GM12878 (cell line): ENCODE measurements at regions not wholly inside any gene's neighbourhood (a gene's known extent, or its start where the extent isn't known, plus 50 kb on each side); places are given as distances from the start of the nearest gene placed in this dataset.

ENCODE experiments used
- CHD1 ChIP-seq: IDR thresholded peaks from 2 replicates; pipeline ENCODE4 v1.6.1; 2012; ENCODE audit warnings: low read depth, low read length, improper control_type of control experiment
- CTCF ChIP-seq, 3 experiments: IDR thresholded peaks in 2 of 3; conservative IDR thresholded peaks in 1 of 3; 2 replicates each; pipeline ENCODE4 v1.5.1; 2011; ENCODE audit warnings: low read depth in 3 of 3, low read length in 3 of 3, mild to moderate bottlenecking in 3 of 3, control low read depth in 2 of 3, moderate library complexity in 2 of 3, inconsistent platforms in 1 of 3, mixed read lengths in 1 of 3; ENCODE audit not compliant: control insufficient read depth in 2 of 3, insufficient read depth in 1 of 3; ENCODE audit errors: extremely low read depth in 1 of 3
- NKRF ChIP-seq: fragments of 450-650 bp; conservative IDR thresholded peaks from 2 replicates; pipeline ENCODE4 v1.6.1; 2017; ENCODE audit warnings: mild to moderate bottlenecking, moderate library complexity
- RFX5 ChIP-seq: IDR thresholded peaks from 2 replicates; pipeline ENCODE4 v1.6.1; 2011; ENCODE audit warnings: low read depth, low read length, improper control_type of control experiment
- SIN3A ChIP-seq: IDR thresholded peaks from 2 replicates; pipeline ENCODE4 v1.6.1; 2012; ENCODE audit warnings: low read depth, low read length, improper control_type of control experiment
- SPI1 ChIP-seq: IDR thresholded peaks from 2 replicates; pipeline ENCODE4 v1.6.1; 2011; ENCODE audit warnings: low read depth, mild to moderate bottlenecking, low read length, moderate library complexity, borderline replicate concordance; ENCODE audit not compliant: insufficient read depth
- SREBF2 ChIP-seq: IDR thresholded peaks from 2 replicates; pipeline ENCODE4 v1.6.1; 2012; ENCODE audit warnings: mild to moderate bottlenecking, low read length
- YY1 ChIP-seq: IDR thresholded peaks from 2 replicates; pipeline ENCODE4 v1.6.1; 2011; ENCODE audit warnings: low read depth, mild to moderate bottlenecking, low read length
- ZNF622 ChIP-seq: fragments of 450-650 bp; IDR thresholded peaks from 2 replicates; pipeline ENCODE4 v1.6.1; 2017; ENCODE audit warnings: mild to moderate bottlenecking, inconsistent platforms

- TF ChIP-seq SREBF2 (no peak), ZNF622 (no peak), CTCF (IDR thresholded peaks at IDR 0.05 in 2 of 3, conservative IDR thresholded peaks at IDR 0.05 in 1 of 3; ENCODE audit: control insufficient read depth in 2 of 3, extremely low read depth in 1 of 3, insufficient read depth in 1 of 3, low read depth in 3 of 3, low read length in 3 of 3) (no peak), SPI1 (no peak), SIN3A (no peak), RFX5 (no peak), YY1 (no peak), NKRF (no peak), CHD1 (no peak)
Measured at GRCh38 chr3:18264361-18264760, 160.8 kb downstream of the SATB1 start.
